Fibroblast of lung (primary cell): ENCODE measurements at regions not wholly inside any gene's neighbourhood (a gene's known extent, or its start where the extent isn't known, plus 50 kb on each side); places are given as distances from the start of the nearest gene placed in this dataset.
A peak's percentile ranks its signal among the peaks of the same experiment; 100 is the strongest.

Source experiments
- DNase-seq, 2 donors: peaks; one replicate each; pipeline versions ENCODE4 v3.0.0 to v3.0.0-alpha.2; 2010; ENCODE audit warnings: low read depth in 2 of 2
- H2AFZ ChIP-seq: 2 replicates; pipeline ENCODE4 v1.5.1; 2012; ENCODE audit warnings: low read length, control low read depth, inconsistent platforms
- H3K27ac ChIP-seq: 2 replicates; pipeline ENCODE4 v1.5.1; 2011; ENCODE audit warnings: low read length, control low read depth; ENCODE audit not compliant: insufficient read depth
- H3K27me3 ChIP-seq: 2 replicates; pipeline ENCODE4 v1.5.1; 2011; ENCODE audit warnings: mild to moderate bottlenecking, low read length; ENCODE audit not compliant: control insufficient read depth, insufficient read depth
- H3K36me3 ChIP-seq: 2 replicates; pipeline ENCODE4 v1.5.1; 2011; ENCODE audit warnings: low read length; ENCODE audit not compliant: control insufficient read depth, insufficient read depth
- H3K4me1 ChIP-seq: 2 replicates; pipeline ENCODE4 v1.5.1; 2011; ENCODE audit warnings: low read length; ENCODE audit not compliant: control insufficient read depth, insufficient read depth; ENCODE audit errors: extremely low read depth
- H3K4me2 ChIP-seq: 2 replicates; pipeline ENCODE4 v1.5.1; 2011; ENCODE audit warnings: low read length, control low read depth; ENCODE audit not compliant: insufficient read depth; ENCODE audit errors: extremely low read depth
- H3K4me3 ChIP-seq, 4 experiments: fragments of 200-600 bp in 1 of 4; sonication (generic) in 1 of 4; replicated peaks in 1 of 4; 2 replicates each; pipeline ENCODE4 v1.5.1; 2011 to 2016; ENCODE audit warnings: low read length in 4 of 4, low read depth in 3 of 4, mild to moderate bottlenecking in 3 of 4, control low read depth in 2 of 4, inconsistent platforms in 1 of 4, mixed read lengths in 1 of 4; ENCODE audit not compliant: insufficient read depth in 1 of 4; ENCODE audit errors: control extremely low read depth in 1 of 4
- H3K79me2 ChIP-seq: 2 replicates; pipeline ENCODE4 v1.5.1; 2012; ENCODE audit warnings: mild to moderate bottlenecking, low read length, inconsistent platforms; ENCODE audit not compliant: control insufficient read depth, insufficient read depth
- H3K9ac ChIP-seq: 2 replicates; pipeline ENCODE4 v1.5.1; 2011; ENCODE audit warnings: mild to moderate bottlenecking, low read length, control low read depth; ENCODE audit not compliant: insufficient read depth
- H3K9me3 ChIP-seq: 2 replicates; pipeline ENCODE4 v1.5.1; 2012; ENCODE audit warnings: low read depth, low read length; ENCODE audit not compliant: control insufficient read depth, insufficient read depth
- H4K20me1 ChIP-seq: 2 replicates; pipeline ENCODE4 v1.5.1; 2011; ENCODE audit warnings: low read length; ENCODE audit not compliant: control insufficient read depth, insufficient read depth; ENCODE audit errors: extremely low read depth
- CTCF ChIP-seq, 2 donors: IDR thresholded peaks in 1 of 2; conservative IDR thresholded peaks in 1 of 2; 1 replicate in 1 of 2; 2 replicates in 1 of 2; pipeline ENCODE4 v1.5.1; 2011 to 2012; ENCODE audit warnings: low read length in 2 of 2, control low read depth in 1 of 2, inconsistent platforms in 1 of 2, low read depth in 1 of 2, mild to moderate bottlenecking in 1 of 2
- EZH2 ChIP-seq: IDR thresholded peaks from 2 replicates; pipeline ENCODE4 v1.5.1; 2012; ENCODE audit warnings: low read length, control low read depth, mild to moderate bottlenecking; ENCODE audit errors: missing control alignments

DNA sequence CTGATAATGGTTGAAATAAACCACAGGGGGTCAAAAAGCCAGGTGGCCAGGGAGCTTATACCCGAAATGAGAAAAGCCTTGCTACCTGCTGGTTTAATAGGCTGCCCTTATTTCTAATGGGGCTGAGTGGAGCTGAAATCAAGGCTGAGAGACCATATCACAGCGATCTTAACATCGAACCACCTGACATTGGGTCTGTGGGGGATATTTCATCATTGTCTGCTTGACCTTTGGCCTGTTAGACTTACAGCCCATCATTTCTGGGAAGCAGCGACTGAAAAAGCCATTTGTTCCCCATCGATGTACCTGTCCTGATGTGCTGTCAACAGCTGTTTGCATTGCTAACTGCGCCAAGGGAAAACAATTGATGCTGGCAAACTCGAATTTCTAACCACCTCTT, 199.7 kb upstream of the SLC14A2 start:
- Histone ChIP-seq H3K36me3 (no peaks in the 10 kb centered on the region), H3K4me2 (no peak overlapping the region), H2AFZ (no peak overlapping the region), H3K4me3 (no peak overlapping the region), H4K20me1 (no peaks in the 10 kb centered on the region), H3K9ac (no peak overlapping the region), H3K4me1 (no peaks in the 10 kb centered on the region), H3K9me3 (no peaks in the 10 kb centered on the region), H3K27ac (no peak overlapping the region), H3K27me3 (no peaks in the 10 kb centered on the region), H3K79me2 (no peaks in the 10 kb centered on the region)
- DNase-seq = no peak
- no peak for TF ChIP-seq CTCF (conservative IDR thresholded peaks at IDR 0.05 in 1 of 2, IDR thresholded peaks at IDR 0.05 in 1 of 2; ENCODE audit: low read depth in 1 of 2, low read length in 2 of 2)
- TF ChIP-seq EZH2 = no peak

- Histone ChIP-seq H3K4me2 (no peak overlapping the region), H3K27ac (no peak overlapping the region), H3K4me3 (no peak overlapping the region), H4K20me1 (no peaks in the 10 kb centered on the region), H3K79me2 (no peaks in the 10 kb centered on the region), H3K36me3 (no peaks in the 10 kb centered on the region), H3K9ac (no peak overlapping the region), H3K4me1 (no peaks in the 10 kb centered on the region), H3K9me3 (no peaks in the 10 kb centered on the region), H3K27me3 (no peaks in the 10 kb centered on the region), H2AFZ (no peak overlapping the region)
- TF ChIP-seq EZH2 (no peak), CTCF (conservative IDR thresholded peaks at IDR 0.05 in 1 of 2, IDR thresholded peaks at IDR 0.05 in 1 of 2; ENCODE audit: low read depth in 1 of 2, low read length in 2 of 2) (no peak)
- peak in 1 of 2 donors; percentile 55 for DNase-seq
These were observed 199.1 kb upstream of the SLC14A2 start for GRCh38 chr18:45416168-45416567.

- no peak overlapping the region for H3K4me3 ChIP-seq
- no peak overlapping the region for H3K9ac ChIP-seq
- H3K27ac ChIP-seq = no peak overlapping the region
- no peaks in the 10 kb centered on the region for H3K27me3 ChIP-seq
- TF ChIP-seq CTCF (conservative IDR thresholded peaks at IDR 0.05 in 1 of 2, IDR thresholded peaks at IDR 0.05 in 1 of 2; ENCODE audit: low read depth in 1 of 2, low read length in 2 of 2) (no peak), EZH2 (no peak)
- no peak for DNase-seq
- H4K20me1 ChIP-seq = no peaks in the 10 kb centered on the region
- no peak overlapping the region for H2AFZ ChIP-seq
- no peaks in the 10 kb centered on the region for H3K4me1 ChIP-seq
- H3K36me3 ChIP-seq = no peaks in the 10 kb centered on the region
- no peaks in the 10 kb centered on the region for H3K9me3 ChIP-seq
- no peaks in the 10 kb centered on the region for H3K79me2 ChIP-seq
- no peak overlapping the region for H3K4me2 ChIP-seq
These were observed 197.9 kb upstream of the SLC14A2 start for GRCh38 chr18:45417392-45417791.
